ENCODE measurements at regions not wholly inside any gene's neighbourhood (a gene's known extent, or its start where the extent isn't known, plus 50 kb on each side); places are given as distances from the start of the nearest gene placed in this dataset.

- Histone ChIP-seq H3K27ac (no peak overlapping the region), H3K4me3 (no peak overlapping the region), H3K4me1 (no peaks in the 10 kb centered on the region), H3K36me3 (no peaks in the 10 kb centered on the region), H3K27me3 (no peaks in the 10 kb centered on the region), H3K9me3 (no peaks in the 10 kb centered on the region)
- in situ Hi-C loops (cut with MboI; ENCODE audit: low sequenced_read_pairs in 4 of 4) (no loop called here), intact Hi-C loops (cut with DNase I; ENCODE audit: low total_unique reads) (no loop called here)
- no peak for ATAC-seq
- TF ChIP-seq POLR2A (IDR thresholded peaks at IDR 0.05) (no peak), CTCF (IDR thresholded peaks at IDR 0.05 in 4 of 5, conservative IDR thresholded peaks at IDR 0.05 in 1 of 5) (no peak)
- DNase-seq = no peak
Measured at GRCh38 chr4:136078976-136079375, 1453.3 kb downstream of the PCDH18 start.

DNA sequence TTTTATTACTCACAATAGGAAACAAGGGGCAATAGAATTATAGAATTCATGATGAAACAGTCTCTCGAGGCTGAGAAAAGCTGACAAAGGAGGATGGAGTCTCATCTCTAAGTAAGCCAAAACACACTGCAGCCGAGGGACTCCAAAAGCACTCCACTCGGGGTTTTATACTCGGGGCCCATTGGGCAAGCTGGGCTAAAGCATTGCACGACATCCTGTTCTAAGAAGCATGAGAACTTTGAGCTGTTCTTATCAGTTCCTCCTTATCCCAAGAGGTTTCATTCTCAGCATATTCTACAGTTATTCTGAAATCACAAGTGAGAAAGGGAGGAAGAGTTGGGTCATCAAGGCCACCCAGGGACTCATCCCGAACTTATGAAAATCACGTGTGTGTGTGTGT is 1475.5 kb downstream of the PCDH18 start:
- Histone ChIP-seq H3K4me3 (no peak overlapping the region), H3K36me3 (no peaks in the 10 kb centered on the region), H3K4me1 (no peaks in the 10 kb centered on the region), H3K9me3 (no peaks in the 10 kb centered on the region), H3K27ac (no peak overlapping the region), H3K27me3 (no peaks in the 10 kb centered on the region)
- in situ Hi-C loops (cut with MboI; ENCODE audit: low sequenced_read_pairs in 4 of 4) = no loop called here
- DNase-seq = no peak
- TF ChIP-seq CTCF (IDR thresholded peaks at IDR 0.05 in 4 of 5, conservative IDR thresholded peaks at IDR 0.05 in 1 of 5) (no peak), POLR2A (IDR thresholded peaks at IDR 0.05) (no peak)
- ATAC-seq = no peak
- intact Hi-C loops (cut with DNase I; ENCODE audit: low total_unique reads) = no loop called here

DNA sequence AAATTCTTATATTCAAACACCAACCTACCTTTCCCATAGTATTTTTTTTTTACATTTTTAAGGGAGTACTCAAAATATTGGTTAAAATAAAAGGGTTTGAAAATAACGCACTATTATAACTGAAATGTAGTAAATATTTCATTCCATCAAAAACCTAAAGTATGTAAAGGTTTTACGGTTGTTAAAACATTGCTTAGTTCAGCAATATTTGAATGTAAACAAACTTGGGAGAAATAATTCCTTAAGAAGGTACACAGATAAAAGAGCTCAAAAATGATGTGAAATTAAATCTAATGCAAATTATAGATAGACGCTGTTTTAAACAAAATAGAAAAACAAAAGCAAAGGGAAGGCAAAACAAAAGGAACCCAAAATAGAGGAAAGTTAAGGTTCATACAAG is 1476.9 kb downstream of the PCDH18 start:
- Histone ChIP-seq H3K9me3 (no peaks in the 10 kb centered on the region), H3K36me3 (no peaks in the 10 kb centered on the region), H3K4me3 (no peak overlapping the region), H3K27me3 (no peaks in the 10 kb centered on the region), H3K4me1 (no peaks in the 10 kb centered on the region), H3K27ac (no peak overlapping the region)
- in situ Hi-C loops (cut with MboI; ENCODE audit: low sequenced_read_pairs in 4 of 4) = no loop called here
- intact Hi-C loops (cut with DNase I; ENCODE audit: low total_unique reads) = no loop called here
- TF ChIP-seq POLR2A (IDR thresholded peaks at IDR 0.05) (no peak), CTCF (IDR thresholded peaks at IDR 0.05 in 4 of 5, conservative IDR thresholded peaks at IDR 0.05 in 1 of 5) (no peak)
- DNase-seq = no peak
- no peak for ATAC-seq

- ATAC-seq (no peak), DNase-seq (no peak)
- in situ Hi-C loops (cut with MboI; ENCODE audit: low sequenced_read_pairs in 4 of 4) = no loop called here
- TF ChIP-seq CTCF (IDR thresholded peaks at IDR 0.05 in 4 of 5, conservative IDR thresholded peaks at IDR 0.05 in 1 of 5) = no peak
- TF ChIP-seq POLR2A (IDR thresholded peaks at IDR 0.05) = no peak
- no peak overlapping the region for H3K27ac ChIP-seq
- intact Hi-C loops (cut with DNase I; ENCODE audit: low total_unique reads) = no loop called here
- no peaks in the 10 kb centered on the region for H3K9me3 ChIP-seq
- no peak overlapping the region for H3K4me3 ChIP-seq
- no peaks in the 10 kb centered on the region for H3K36me3 ChIP-seq
- no peaks in the 10 kb centered on the region for H3K27me3 ChIP-seq
- H3K4me1 ChIP-seq = no peaks in the 10 kb centered on the region
Measured at GRCh38 chr4:136036744-136037143, 1495.5 kb downstream of the PCDH18 start.

- intact Hi-C loops (cut with DNase I; ENCODE audit: low total_unique reads) = no loop called here
Measured at GRCh38 chr4:136032391-136032790, 1499.9 kb downstream of the PCDH18 start.

More at GRCh38 chr4:136032391-136032790, 1499.9 kb downstream of the PCDH18 start:
- DNase-seq (no peak), ATAC-seq (no peak)
- no peak overlapping the region for H3K27ac ChIP-seq
- no peak overlapping the region for H3K4me3 ChIP-seq
- H3K36me3 ChIP-seq = no peaks in the 10 kb centered on the region
- H3K9me3 ChIP-seq = peaks cover 0 to 4% (median 0%) of the 10 kb centered on the region in 3 donors
- in situ Hi-C loops (cut with MboI; ENCODE audit: low sequenced_read_pairs in 4 of 4) = no loop called here
- H3K27me3 ChIP-seq = no peaks in the 10 kb centered on the region
- no peak for TF ChIP-seq POLR2A (IDR thresholded peaks at IDR 0.05)
- no peak for TF ChIP-seq CTCF (IDR thresholded peaks at IDR 0.05 in 4 of 5, conservative IDR thresholded peaks at IDR 0.05 in 1 of 5)
- H3K4me1 ChIP-seq = no peaks in the 10 kb centered on the region
